ENCODE measurements at regions not wholly inside any gene's neighbourhood (a gene's known extent, or its start where the extent isn't known, plus 50 kb on each side); places are given as distances from the start of the nearest gene placed in this dataset.

GRCh38 chr20:10915815-10916214 lies 242.0 kb upstream of the JAG1 start:
- Histone ChIP-seq H2BK120ac (ENCODE audit: low read depth, low read length) (no peak overlapping the region), H3K56ac (ENCODE audit: extremely low read depth, insufficient read depth, low read length) (no peak overlapping the region), H2AFZ (replicated peaks; ENCODE audit: low read length, poor library complexity) (no peak overlapping the region), H3K4me3 (ENCODE audit: insufficient read depth, low read depth, low read length) (no peak overlapping the region), H3K27me3 (ENCODE audit: control insufficient read depth, insufficient read depth, low read length) (no peaks in the 10 kb centered on the region), H2BK5ac (ENCODE audit: low read depth, low read length, poor library complexity, severe bottlenecking) (no peak overlapping the region), H3K4me2 (ENCODE audit: low read depth, low read length) (no peak overlapping the region), H3K36me3 (ENCODE audit: control insufficient read depth, insufficient read depth, low read length) (no peaks in the 10 kb centered on the region), H3K79me1 (ENCODE audit: low read depth in 1 of 2, low read length in 2 of 2) (no peaks in the 10 kb centered on the region), H2AK5ac (ENCODE audit: low read depth, low read length) (no peak overlapping the region), H3K23ac (ENCODE audit: low read depth, low read length) (no peak overlapping the region), H2BK15ac (ENCODE audit: low read depth, low read length) (no peak overlapping the region), H3K27ac (ENCODE audit: insufficient read depth, low read length) (no peak overlapping the region), H2BK20ac (ENCODE audit: low read depth, low read length) (no peak overlapping the region), H4K20me1 (ENCODE audit: insufficient read depth, low read length) (no peaks in the 10 kb centered on the region), H3K9ac (ENCODE audit: low read depth, low read length) (no peak overlapping the region), H3K9me1 (ENCODE audit: insufficient read depth, low read length) (peaks cover 3% of the 10 kb centered on the region), H4K91ac (ENCODE audit: insufficient read depth, low read depth, low read length) (no peak overlapping the region), H4K8ac (ENCODE audit: low read depth in 2 of 2, low read length in 2 of 2) (no peak overlapping the region), H3K4me1 (ENCODE audit: control insufficient read depth, insufficient read depth, low read length) (peaks cover 12% of the 10 kb centered on the region), H4K5ac (ENCODE audit: low read depth, low read length) (no peak overlapping the region), H3K14ac (replicated peaks; ENCODE audit: low read depth, low read length) (no peak overlapping the region), H3K4ac (ENCODE audit: low read depth, low read length) (no peak overlapping the region), H3K18ac (ENCODE audit: low read depth, low read length) (no peak overlapping the region), H3K9me3 (ENCODE audit: control insufficient read depth, insufficient read depth, low read length) (peaks cover 2% of the 10 kb centered on the region; the same call in 1 of the 2 replicates), H2AK9ac (replicated peaks; ENCODE audit: low read depth, low read length, poor library complexity) (no peak overlapping the region)
- ATAC-seq (ENCODE audit: low read depth): no peak
- CTCF ChIA-PET: no interaction called here
- POLR2A ChIA-PET (ENCODE audit: unreplicated experiment): no interaction called here
- WGBS, 2 experiments (ENCODE audit: extremely low coverage in 2 of 2, insufficient read length in 1 of 2): no CpG with 5 or more reads among the region's 1 CpG
- intact Hi-C loops (cut with micrococcal nuclease) (no loop called here), in situ Hi-C loops (cut with MboI; ENCODE audit: low sequenced_read_pairs) (no loop called here), dilution Hi-C loops (cut with HindIII; ENCODE audit: low sequenced_read_pairs, unreplicated experiment) (no loop called here)
- no peak for DNase-seq
- no TSS peak for BruUV-seq (replicated peaks)
- TF ChIP-seq RFX5 (IDR thresholded peaks at IDR 0.05; ENCODE audit: low read depth, low read length) (no peak), CEBPB (IDR thresholded peaks at IDR 0.05; ENCODE audit: low read depth, low read length) (no peak), MAFK (IDR thresholded peaks at IDR 0.05; ENCODE audit: low read depth, low read length) (peak; percentile 36; the same call in 1 of the 2 replicates)
